Natural killer cell (primary cell): ENCODE measurements at regions not wholly inside any gene's neighbourhood (a gene's known extent, or its start where the extent isn't known, plus 50 kb on each side); places are given as distances from the start of the nearest gene placed in this dataset.

Source experiments
- ATAC-seq, 3 donors: fragments of 150-1000 bp in 2 of 3; fragments of 200-7000 bp in 1 of 3; cut with Tn5 transposase; 1 replicate in 1 of 3; 2 replicates in 2 of 3; pipeline ENCODE4 v1.10.0; 2021; ENCODE audit warnings: mild to moderate bottlenecking in 2 of 3, moderate library complexity in 2 of 3
- DNase-seq, 2 donors: peaks; one replicate each; pipeline versions ENCODE4 v3.0.0 to v3.0.0-alpha.2; 2013 to 2021; ENCODE audit warnings: mixed read lengths in 1 of 2
- H3K27ac ChIP-seq: one replicate; pipeline ENCODE4 v1.5.1; 2013; ENCODE audit warnings: mild to moderate bottlenecking, low read length
- H3K27me3 ChIP-seq: one replicate; pipeline ENCODE4 v1.6.1; 2013; ENCODE audit warnings: low read length; ENCODE audit not compliant: control insufficient read depth, insufficient read depth
- H3K36me3 ChIP-seq: one replicate; pipeline ENCODE4 v1.6.1; 2013; ENCODE audit warnings: low read length; ENCODE audit not compliant: control insufficient read depth, insufficient read depth
- H3K4me1 ChIP-seq: one replicate; pipeline ENCODE4 v1.6.1; 2013; ENCODE audit warnings: low read length; ENCODE audit not compliant: control insufficient read depth, insufficient read depth
- H3K4me3 ChIP-seq: one replicate; pipeline ENCODE4 v1.5.1; 2013; ENCODE audit warnings: low read length
- H3K9me3 ChIP-seq: one replicate; pipeline ENCODE4 v1.6.1; 2013; ENCODE audit warnings: low read length; ENCODE audit not compliant: control insufficient read depth, insufficient read depth
- H3K27ac Mint-ChIP-seq, 2 donors: one replicate each; pipeline ENCODE4 v1.8.0; 2022; ENCODE audit warnings: mild to moderate bottlenecking in 2 of 2, mixed read lengths in 2 of 2, moderate library complexity in 1 of 2
- H3K27me3 Mint-ChIP-seq, 2 donors: one replicate each; pipeline ENCODE4 v1.8.0; 2022; ENCODE audit warnings: low read depth in 2 of 2, mixed read lengths in 2 of 2
- H3K36me3 Mint-ChIP-seq: one replicate; pipeline ENCODE4 v1.8.0; 2022; ENCODE audit warnings: mixed read lengths
- H3K4me1 Mint-ChIP-seq, 2 donors: one replicate each; pipeline ENCODE4 v1.8.0; 2022; ENCODE audit warnings: mixed read lengths in 2 of 2
- H3K4me3 Mint-ChIP-seq: one replicate; pipeline ENCODE4 v1.8.0; 2022; ENCODE audit warnings: mild to moderate bottlenecking, moderate library complexity, mixed read lengths
- H3K9me3 Mint-ChIP-seq, 2 donors: one replicate each; pipeline ENCODE4 v1.8.0; 2022; ENCODE audit warnings: mixed read lengths in 2 of 2
- WGBS: methylation state at CpG from one replicate; pipeline ENCODE4 v1.1.7; 2013; ENCODE audit warnings: missing lambda C conversion rate; ENCODE audit not compliant: insufficient coverage; 5-methylcytosine and 5-hydroxymethylcytosine counted together
- intact Hi-C: fragments of 100-400 bp; cut with micrococcal nuclease; formaldehyde crosslinking; loops from one replicate; pipeline ENCODE4 v1.14.2; 2022
- TF ChIP-seq, protein P1 (sequence below): fragments of 200-600 bp; IDR thresholded peaks from one replicate; pipeline ENCODE4 v1.8.0; 2022; ENCODE audit warnings: antibody characterized with exemption

DNA sequence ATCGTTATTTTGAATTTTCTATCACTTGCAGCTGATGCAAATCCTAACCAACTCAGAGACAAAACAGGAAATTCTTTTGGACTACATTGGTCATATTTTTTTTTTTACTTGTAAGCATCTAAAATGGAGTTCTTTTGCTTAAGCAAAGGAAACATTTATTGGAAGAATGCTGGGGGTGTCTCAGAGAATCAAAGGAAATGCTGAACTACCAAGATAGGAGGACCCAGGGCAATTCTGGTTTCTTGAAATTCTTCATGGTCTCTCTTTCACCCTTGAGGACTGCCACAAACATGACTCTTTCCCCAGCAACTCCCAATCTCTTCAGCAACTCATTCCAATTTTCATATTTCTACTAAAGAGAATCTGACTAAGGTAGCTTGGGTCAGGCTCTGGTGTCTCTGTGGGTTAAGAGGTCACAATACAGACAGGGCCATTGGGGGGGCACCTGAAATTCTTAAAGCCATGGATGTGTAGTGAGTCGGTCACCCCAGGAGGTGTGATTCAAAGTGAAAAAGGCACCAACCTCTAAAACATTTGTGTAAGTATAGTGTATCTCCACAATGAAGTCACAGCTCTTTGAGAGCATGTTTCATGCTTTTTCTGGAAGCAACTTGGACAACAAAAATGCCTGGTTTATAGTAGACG, 171.1 kb upstream of the FGGY start:
- DNase-seq, result no peak
- intact Hi-C loops, result no loop called here
- no peak overlapping the region for H3K4me3 ChIP-seq
- H3K9me3 ChIP-seq, result no peaks in the 10 kb centered on the region
- Mint-ChIP-seq H3K4me3 (no peak overlapping the region), H3K27ac (no peak overlapping the region), H3K9me3 (no peaks in the 10 kb centered on the region), H3K36me3 (no peaks in the 10 kb centered on the region), H3K4me1 (peaks cover 14 to 19% of the 10 kb centered on the region in 2 donors), H3K27me3 (peaks cover 44 to 66% of the 10 kb centered on the region in 2 donors)
- 73% methylated on average over 3 of the region's 3 CpGs for WGBS
- H3K27me3 ChIP-seq, result peaks cover 26% of the 10 kb centered on the region
- no peak overlapping the region for H3K27ac ChIP-seq
- ATAC-seq, result no peak
- no peaks in the 10 kb centered on the region for H3K36me3 ChIP-seq
- TF ChIP-seq, protein P1, sequence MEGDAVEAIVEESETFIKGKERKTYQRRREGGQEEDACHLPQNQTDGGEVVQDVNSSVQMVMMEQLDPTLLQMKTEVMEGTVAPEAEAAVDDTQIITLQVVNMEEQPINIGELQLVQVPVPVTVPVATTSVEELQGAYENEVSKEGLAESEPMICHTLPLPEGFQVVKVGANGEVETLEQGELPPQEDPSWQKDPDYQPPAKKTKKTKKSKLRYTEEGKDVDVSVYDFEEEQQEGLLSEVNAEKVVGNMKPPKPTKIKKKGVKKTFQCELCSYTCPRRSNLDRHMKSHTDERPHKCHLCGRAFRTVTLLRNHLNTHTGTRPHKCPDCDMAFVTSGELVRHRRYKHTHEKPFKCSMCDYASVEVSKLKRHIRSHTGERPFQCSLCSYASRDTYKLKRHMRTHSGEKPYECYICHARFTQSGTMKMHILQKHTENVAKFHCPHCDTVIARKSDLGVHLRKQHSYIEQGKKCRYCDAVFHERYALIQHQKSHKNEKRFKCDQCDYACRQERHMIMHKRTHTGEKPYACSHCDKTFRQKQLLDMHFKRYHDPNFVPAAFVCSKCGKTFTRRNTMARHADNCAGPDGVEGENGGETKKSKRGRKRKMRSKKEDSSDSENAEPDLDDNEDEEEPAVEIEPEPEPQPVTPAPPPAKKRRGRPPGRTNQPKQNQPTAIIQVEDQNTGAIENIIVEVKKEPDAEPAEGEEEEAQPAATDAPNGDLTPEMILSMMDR, result no peak
- H3K4me1 ChIP-seq, result peaks cover 12% of the 10 kb centered on the region

DNA sequence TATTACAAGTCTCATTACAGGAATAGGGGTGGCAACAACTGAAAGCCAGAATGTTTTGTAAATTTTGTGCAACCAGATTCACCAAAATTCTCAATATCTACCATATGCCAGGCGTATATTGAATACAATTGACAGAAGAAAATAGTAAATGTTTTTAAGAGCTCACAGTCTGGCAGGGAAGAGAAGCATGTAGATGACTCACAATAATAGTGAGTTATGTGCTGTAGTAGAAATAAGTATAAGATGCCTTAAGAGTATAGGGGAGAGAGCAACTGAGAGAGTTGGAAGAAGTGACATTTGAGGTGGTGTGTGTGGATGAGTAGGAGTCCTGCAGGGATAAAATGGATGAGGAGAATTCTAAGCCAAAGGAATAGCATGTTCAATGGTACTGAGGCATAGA, 170.5 kb upstream of the FGGY start:
- peaks cover 12% of the 10 kb centered on the region for H3K4me1 ChIP-seq
- H3K27ac ChIP-seq, result no peak overlapping the region
- H3K9me3 Mint-ChIP-seq, result no peaks in the 10 kb centered on the region
- H3K36me3 ChIP-seq, result no peaks in the 10 kb centered on the region
- no peak for ATAC-seq
- no peaks in the 10 kb centered on the region for H3K9me3 ChIP-seq
- H3K27me3 Mint-ChIP-seq, result peaks cover 41 to 64% of the 10 kb centered on the region in 2 donors
- intact Hi-C loops, result no loop called here
- H3K36me3 Mint-ChIP-seq, result no peaks in the 10 kb centered on the region
- H3K4me3 ChIP-seq, result no peak overlapping the region
- no peak for DNase-seq
- no peak overlapping the region for H3K27ac Mint-ChIP-seq
- WGBS, result no CpG with 5 or more reads among the region's 1 CpG
- peaks cover 26% of the 10 kb centered on the region for H3K27me3 ChIP-seq
- H3K4me1 Mint-ChIP-seq, result peaks cover 14 to 19% of the 10 kb centered on the region in 2 donors
- no peak overlapping the region for H3K4me3 Mint-ChIP-seq
- TF ChIP-seq, protein P1, result no peak

DNA sequence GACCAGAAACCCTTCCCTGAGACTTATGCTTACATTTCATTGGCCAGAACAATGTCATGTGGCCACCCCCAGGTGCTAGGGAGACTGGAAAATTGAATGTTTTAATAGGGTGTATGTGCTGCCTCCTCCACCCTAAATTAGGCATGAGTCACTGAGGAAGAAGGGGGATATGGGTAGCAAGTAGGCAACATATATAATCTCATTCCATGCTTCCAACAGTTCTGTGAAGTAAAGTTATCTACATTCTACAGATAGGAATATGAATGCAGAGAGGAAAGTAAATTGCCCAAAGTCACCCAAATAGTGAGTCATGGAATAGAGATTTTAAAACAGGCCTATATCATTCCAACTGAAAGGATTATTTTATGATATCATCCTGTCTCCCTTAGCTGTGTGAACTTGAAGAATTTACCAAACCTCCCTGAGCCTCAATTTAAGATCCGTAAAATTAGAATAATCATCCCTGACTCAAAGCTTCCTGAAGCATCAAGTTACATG, 168.6 kb upstream of the FGGY start:
- no peaks in the 10 kb centered on the region for H3K36me3 ChIP-seq
- no peaks in the 10 kb centered on the region for H3K36me3 Mint-ChIP-seq
- no peak overlapping the region for H3K27ac Mint-ChIP-seq
- H3K9me3 Mint-ChIP-seq, result no peaks in the 10 kb centered on the region
- peaks cover 14 to 19% of the 10 kb centered on the region in 2 donors for H3K4me1 Mint-ChIP-seq
- peaks cover 29 to 47% of the 10 kb centered on the region in 2 donors for H3K27me3 Mint-ChIP-seq
- TF ChIP-seq, protein P1, result no peak
- no peak for ATAC-seq
- no peak overlapping the region for H3K27ac ChIP-seq
- no peak for DNase-seq
- H3K27me3 ChIP-seq, result peaks cover 25% of the 10 kb centered on the region
- no peak overlapping the region for H3K4me3 Mint-ChIP-seq
- no peak overlapping the region for H3K4me3 ChIP-seq
- intact Hi-C loops, result no loop called here
- peaks cover 12% of the 10 kb centered on the region for H3K4me1 ChIP-seq
- 80% methylated on average over 1 of the region's 1 CpG for WGBS
- no peaks in the 10 kb centered on the region for H3K9me3 ChIP-seq

DNA sequence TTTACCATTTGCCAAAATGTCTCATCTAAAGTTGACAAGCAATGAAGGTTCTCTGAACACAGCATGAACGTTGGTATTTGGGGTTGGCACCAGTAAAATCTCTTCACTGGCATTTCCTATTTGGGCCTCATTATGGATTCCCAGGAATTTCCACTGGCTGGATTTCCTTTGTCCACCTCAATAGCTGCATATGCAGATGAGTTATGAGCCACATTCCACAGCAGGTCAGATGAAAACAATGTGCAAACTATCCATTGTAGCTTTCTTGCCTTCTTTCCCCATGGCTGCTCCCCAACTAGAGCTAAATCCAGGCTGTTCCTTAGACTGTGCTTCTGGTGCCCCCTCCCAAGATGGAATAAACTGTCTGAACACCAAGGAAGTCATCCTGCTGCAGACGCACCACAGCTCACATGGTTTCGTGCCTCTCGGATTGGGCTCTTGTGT, 168.1 kb upstream of the FGGY start:
- Histone ChIP-seq H3K27ac (no peak overlapping the region), H3K4me3 (no peak overlapping the region), H3K4me1 (peaks cover 12% of the 10 kb centered on the region), H3K9me3 (no peaks in the 10 kb centered on the region), H3K36me3 (no peaks in the 10 kb centered on the region), H3K27me3 (peaks cover 20% of the 10 kb centered on the region)
- intact Hi-C loops, result no loop called here
- WGBS, result 87% methylated on average over 4 of the region's 4 CpGs
- ATAC-seq, result no peak
- Mint-ChIP-seq H3K36me3 (no peaks in the 10 kb centered on the region), H3K27me3 (peaks cover 24 to 47% of the 10 kb centered on the region in 2 donors), H3K27ac (no peak overlapping the region), H3K4me3 (no peak overlapping the region), H3K4me1 (peaks cover 14 to 19% of the 10 kb centered on the region in 2 donors), H3K9me3 (no peaks in the 10 kb centered on the region)
- no peak for DNase-seq
- TF ChIP-seq, protein P1, result no peak
